Cardiac fibroblast (primary cell): ENCODE measurements at regions not wholly inside any gene's neighbourhood (a gene's known extent, or its start where the extent isn't known, plus 50 kb on each side); places are given as distances from the start of the nearest gene placed in this dataset.

Experiments used
- DNase-seq, 2 donors: peaks; one replicate each; pipeline versions ENCODE4 v3.0.0 to v3.0.0-alpha.2; 2010; ENCODE audit warnings: low read depth in 2 of 2
- H3K4me3 ChIP-seq, 2 donors: replicated peaks in 1 of 2; 1 replicate in 1 of 2; 2 replicates in 1 of 2; pipeline ENCODE4 v1.5.1; 2011; ENCODE audit warnings: low read depth in 2 of 2, low read length in 2 of 2, mild to moderate bottlenecking in 2 of 2, moderate library complexity in 1 of 2
- CTCF ChIP-seq: IDR thresholded peaks from one replicate; pipeline ENCODE4 v1.5.1; 2011; ENCODE audit warnings: low read depth, mild to moderate bottlenecking, low read length, inconsistent platforms

GRCh38 chr7:106430535-106431455 lies 146.0 kb upstream of the NAMPT start:
- DNase-seq, result no peak
- no peak overlapping the region for H3K4me3 ChIP-seq
- TF ChIP-seq CTCF, result no peak

- DNase-seq, result no peak
- no peak overlapping the region for H3K4me3 ChIP-seq
- no peak for TF ChIP-seq CTCF
These were observed 145.3 kb upstream of the NAMPT start for GRCh38 chr7:106430103-106430502.

- DNase-seq, result no peak
- TF ChIP-seq CTCF, result no peak
- no peak overlapping the region for H3K4me3 ChIP-seq
These were observed 142.0 kb upstream of the NAMPT start for GRCh38 chr7:106426803-106427202.

GRCh38 chr7:106425017-106425719 lies 140.4 kb upstream of the NAMPT start:
- no peak for TF ChIP-seq CTCF
- H3K4me3 ChIP-seq, result peak overlapping the region in 1 of 2 donors; percentile 34
- peak; percentile 100 for DNase-seq

- no peak for DNase-seq
- H3K4me3 ChIP-seq, result no peak overlapping the region
- TF ChIP-seq CTCF, result no peak
These were observed 139.8 kb upstream of the NAMPT start for GRCh38 chr7:106424476-106425016.

- TF ChIP-seq CTCF, result no peak
- no peak overlapping the region for H3K4me3 ChIP-seq
- DNase-seq, result no peak
These were observed 139.2 kb upstream of the NAMPT start for GRCh38 chr7:106423821-106424475.
